ENCODE measurements at regions not wholly inside any gene's neighbourhood (a gene's known extent, or its start where the extent isn't known, plus 50 kb on each side); places are given as distances from the start of the nearest gene placed in this dataset.

DNA sequence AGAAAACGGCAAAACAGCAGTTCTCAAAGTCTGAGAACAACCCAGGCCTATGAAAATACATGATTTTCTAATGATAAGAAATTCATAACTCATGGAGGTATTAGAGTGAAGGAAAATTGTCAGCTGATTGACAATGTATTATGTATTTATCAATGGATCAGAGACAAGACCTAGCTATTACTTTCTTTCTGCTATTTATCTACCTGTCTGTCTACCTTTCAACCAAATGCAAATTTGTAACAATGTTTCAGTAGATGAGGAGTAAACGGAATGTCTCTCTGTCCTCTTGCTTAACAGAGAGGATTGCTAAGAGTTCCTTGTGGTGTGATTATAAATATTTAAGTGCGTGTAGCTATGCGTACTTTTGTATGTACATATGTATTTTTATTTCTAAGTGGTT, 568.7 kb upstream of the RGS18 start:
- DNase-seq = no peak

GRCh38 chr1:191590578-191590977, 567.7 kb upstream of the RGS18 start:
- DNase-seq = no peak

GRCh38 chr1:191592039-191592438, 566.2 kb upstream of the RGS18 start:
- DNase-seq = no peak

GRCh38 chr1:191592907-191593306, 565.4 kb upstream of the RGS18 start:
- no peak for DNase-seq

- DNase-seq = no peak
These were observed 563.1 kb upstream of the RGS18 start for GRCh38 chr1:191595170-191595569.

GRCh38 chr1:191608367-191608766, 549.9 kb upstream of the RGS18 start:
- no peak for DNase-seq

DNA sequence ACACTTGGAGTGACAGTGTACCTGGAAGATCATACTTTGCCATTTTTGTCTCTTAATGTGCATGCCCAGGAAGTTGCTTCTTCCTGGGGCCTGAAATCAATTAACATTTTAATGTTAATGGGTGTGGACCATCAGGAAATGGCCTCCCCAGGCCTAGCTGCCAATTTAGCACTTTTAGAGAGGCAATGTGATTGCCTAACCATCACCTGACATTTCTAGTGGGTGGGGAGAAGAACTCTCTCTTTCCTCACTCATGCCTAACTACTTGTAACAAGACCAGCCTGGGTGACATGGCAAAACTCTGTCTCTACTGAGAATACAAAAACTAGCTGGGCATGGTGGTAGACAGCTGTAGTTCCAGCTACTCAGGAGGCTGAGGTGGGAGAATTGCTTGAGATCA, 549.0 kb upstream of the RGS18 start:
- no peak for DNase-seq

GRCh38 chr1:191615101-191615821, 543.0 kb upstream of the RGS18 start:
- DNase-seq = no peak

DNA sequence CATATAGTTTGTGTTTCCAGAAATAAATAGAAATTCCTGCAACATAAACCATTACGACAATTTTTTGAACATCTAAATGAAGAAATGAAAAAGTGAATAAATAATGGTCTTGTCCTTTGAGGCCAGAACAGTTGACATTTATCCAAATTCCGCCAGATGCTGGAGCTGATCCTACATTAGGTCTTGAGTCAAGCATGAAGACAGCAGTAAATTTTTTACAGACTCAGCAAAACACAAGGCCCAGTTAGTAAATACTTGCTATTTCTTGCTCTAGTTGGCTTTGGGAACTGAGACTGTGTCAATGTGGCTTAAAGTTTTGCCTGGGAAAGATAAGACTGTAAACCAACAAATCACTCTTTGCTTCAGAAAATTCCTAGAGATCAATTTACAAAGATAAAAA, 540.1 kb upstream of the RGS18 start:
- DNase-seq = no peak

DNA sequence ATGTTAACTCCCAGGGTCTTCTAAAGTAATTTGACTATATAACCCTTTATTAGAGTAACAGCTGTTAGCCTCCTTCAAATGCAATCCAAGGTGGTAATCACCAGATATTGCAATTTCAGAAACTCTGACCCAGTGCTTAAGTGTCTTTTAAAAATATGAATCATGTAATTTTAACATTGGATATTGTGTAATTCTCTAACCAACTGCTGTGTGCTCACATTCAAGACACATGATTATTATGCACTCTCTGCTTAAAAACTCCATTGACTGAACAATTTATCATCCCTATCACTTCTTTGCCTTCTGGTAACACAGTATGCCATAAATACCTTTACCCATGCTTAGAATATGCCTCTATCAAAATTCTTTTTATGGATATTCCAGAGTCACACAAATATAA, 537.4 kb upstream of the RGS18 start:
- no peak for DNase-seq

GRCh38 chr1:191624044-191624443, 534.2 kb upstream of the RGS18 start:
- no peak for DNase-seq

DNA sequence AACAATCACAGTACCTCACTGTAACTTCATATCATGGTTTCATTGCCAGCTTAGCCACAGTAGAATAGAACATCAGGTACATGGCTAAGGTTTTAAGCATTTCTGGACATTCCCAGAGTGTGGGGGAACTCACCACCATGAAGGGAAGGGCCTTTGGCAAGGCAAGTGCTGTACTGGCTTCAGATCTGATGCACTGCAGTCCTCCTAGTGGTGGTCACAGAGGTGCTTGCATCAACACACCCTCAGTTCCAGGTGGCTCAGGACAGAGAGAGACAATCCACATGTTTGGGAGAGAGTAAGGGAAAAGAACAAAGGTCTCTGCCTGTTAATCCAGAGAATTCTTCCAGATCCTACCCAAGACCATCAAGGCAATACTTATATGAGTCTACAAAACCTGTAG, 528.4 kb upstream of the RGS18 start:
- DNase-seq = no peak

GRCh38 chr1:191634801-191635508, 523.3 kb upstream of the RGS18 start:
- no peak for DNase-seq

DNA sequence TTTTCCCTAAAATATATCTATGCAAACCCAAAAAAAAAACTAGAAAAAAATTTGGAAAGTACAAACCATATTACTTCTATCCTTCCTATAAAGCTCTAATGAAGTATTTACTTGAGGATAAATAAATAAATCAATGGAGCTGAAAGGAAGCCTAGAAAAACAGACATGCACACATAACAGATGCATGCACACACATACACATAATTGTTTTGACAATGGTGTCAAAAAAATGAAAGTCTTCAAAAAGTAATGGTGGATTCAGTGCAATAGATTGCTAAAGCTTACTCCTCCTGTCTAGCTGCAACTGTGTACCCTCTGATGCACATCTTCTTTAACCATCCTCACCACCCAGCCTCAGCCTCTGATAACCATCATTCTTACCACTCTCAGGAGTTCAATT, 521.9 kb upstream of the RGS18 start:
- DNase-seq = no peak

DNA sequence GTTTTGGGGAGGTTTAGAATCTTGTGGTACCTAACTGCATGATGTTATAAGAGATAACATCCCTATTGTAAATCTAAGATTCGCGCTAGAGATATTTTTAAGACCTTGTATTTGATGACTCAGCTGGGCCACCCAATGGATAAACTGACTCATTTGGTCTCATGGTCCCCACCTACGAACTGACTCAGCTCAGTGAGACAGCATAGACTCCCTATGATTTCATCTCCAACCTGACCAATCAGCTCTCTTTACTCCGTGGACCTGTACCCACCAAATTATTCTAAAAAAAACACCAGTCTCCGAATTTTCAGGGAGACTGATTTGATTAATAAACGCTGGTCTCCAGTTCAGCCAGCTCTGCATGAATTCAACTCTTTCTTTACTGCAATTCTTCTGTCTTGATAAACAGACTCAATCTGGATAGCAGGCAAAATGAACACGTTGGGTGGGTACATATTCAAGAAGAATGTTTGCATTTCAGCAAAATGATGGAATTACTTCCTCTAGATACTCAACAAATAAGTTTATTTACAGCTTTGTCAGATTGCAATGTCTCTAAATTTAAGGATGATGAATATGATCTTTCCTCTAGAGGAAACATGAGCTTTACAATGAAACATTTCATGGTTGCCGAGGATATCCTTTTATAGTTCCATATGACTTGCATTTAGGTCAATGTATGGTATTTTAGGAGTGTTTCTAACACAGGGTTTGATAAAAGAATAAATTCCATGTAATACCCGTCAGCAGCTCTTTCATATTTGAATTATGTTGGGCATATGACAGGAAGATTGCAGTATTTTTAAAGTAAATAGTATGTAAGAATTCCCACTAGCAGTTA, 516.6 kb upstream of the RGS18 start:
- no peak for DNase-seq

- DNase-seq = no peak
These were observed 515.2 kb upstream of the RGS18 start for GRCh38 chr1:191643060-191643459.

GRCh38 chr1:191648939-191649338, 509.3 kb upstream of the RGS18 start:
- DNase-seq = no peak

DNA sequence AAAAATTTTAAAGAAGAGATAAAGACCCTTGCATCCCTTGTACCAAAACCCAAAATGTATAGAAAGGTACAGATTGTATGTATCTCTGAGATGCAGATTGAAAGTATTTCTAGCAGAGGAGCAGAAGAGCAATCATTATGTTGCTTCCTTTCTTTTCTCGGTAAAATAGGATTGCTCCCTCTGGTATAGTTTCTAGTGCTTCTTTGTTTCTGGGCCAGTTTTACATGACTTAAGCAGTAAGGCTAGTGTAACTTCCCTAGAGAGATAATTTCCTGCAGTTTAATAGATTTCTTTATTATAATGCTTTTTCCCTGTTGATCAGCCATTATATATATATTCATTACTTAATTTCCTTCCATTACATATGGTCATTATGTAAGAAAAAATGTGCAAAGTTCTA, 496.2 kb upstream of the RGS18 start:
- no peak for DNase-seq

- no peak for DNase-seq
These were observed 495.5 kb upstream of the RGS18 start for GRCh38 chr1:191662746-191663145.

DNA sequence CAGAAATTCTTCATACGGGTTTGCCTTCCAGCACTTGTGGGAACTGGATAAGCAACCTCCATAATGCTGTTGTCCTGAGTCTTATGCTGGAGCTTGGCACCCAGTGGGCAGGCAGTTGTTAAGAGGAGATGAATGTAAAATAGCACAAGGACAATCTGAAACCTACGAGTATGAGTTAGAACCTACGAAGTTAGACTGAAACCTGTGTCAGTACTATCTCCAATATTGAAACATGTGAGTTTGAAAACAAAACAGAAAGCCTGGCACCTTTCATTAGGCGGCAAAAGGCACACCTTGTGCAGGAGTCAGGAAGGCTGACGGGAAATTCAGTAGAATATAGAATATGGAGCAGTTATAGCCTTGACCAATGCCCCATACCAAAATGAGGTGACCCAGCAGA, 489.7 kb upstream of the RGS18 start:
- DNase-seq = no peak

GRCh38 chr1:191669629-191670028, 488.6 kb upstream of the RGS18 start:
- DNase-seq = no peak

- no peak for DNase-seq
These were observed 487.0 kb upstream of the RGS18 start for GRCh38 chr1:191671236-191671635.

GRCh38 chr1:191674626-191675179, 483.6 kb upstream of the RGS18 start:
- DNase-seq = no peak
